Neural cell (in vitro differentiated cells): ENCODE measurements at regions not wholly inside any gene's neighbourhood (a gene's known extent, or its start where the extent isn't known, plus 50 kb on each side); places are given as distances from the start of the nearest gene placed in this dataset.
A peak's percentile ranks its signal among the peaks of the same experiment; 100 is the strongest.

Experiments used
- H2AFZ ChIP-seq: fragments of 200-600, 300-800 bp; sonication (generic), shearing (Covaris generic); 2 replicates; pipeline ENCODE4 v1.6.0; 2014; ENCODE audit warnings: low read depth, mild to moderate bottlenecking, antibody characterized with exemption, low read length, moderate library complexity
- H3F3A ChIP-seq: fragments of 200-600 bp; shearing (Covaris generic); 2 replicates; pipeline ENCODE4 v1.6.1; 2016; ENCODE audit warnings: mild to moderate bottlenecking, moderate library complexity, mixed read lengths, antibody characterized with exemption, low read length; ENCODE audit not compliant: insufficient read depth, poor library complexity, severe bottlenecking
- H3K27ac ChIP-seq: fragments of 200-600, 300-800 bp; sonication (generic), shearing (Covaris generic); 2 replicates; pipeline ENCODE4 v1.5.1; 2014; ENCODE audit warnings: mild to moderate bottlenecking, low read length, moderate library complexity
- H3K27me3 ChIP-seq: fragments of 300-800, 200-600 bp; sonication (generic), shearing (Covaris generic); 2 replicates; pipeline ENCODE4 v1.6.0; 2014; ENCODE audit warnings: mild to moderate bottlenecking, low read depth, low read length, moderate library complexity; ENCODE audit not compliant: insufficient read depth
- H3K36me3 ChIP-seq: fragments of 300-800, 200-600 bp; sonication (generic), shearing (Covaris generic); 2 replicates; pipeline ENCODE4 v1.5.1; 2014; ENCODE audit warnings: mild to moderate bottlenecking, antibody characterized with exemption, low read length, moderate library complexity; ENCODE audit not compliant: insufficient read depth
- H3K4me2 ChIP-seq: fragments of 300-800, 200-600 bp; sonication (generic), shearing (Covaris generic); 2 replicates; pipeline ENCODE4 v1.6.0; 2014; ENCODE audit warnings: mild to moderate bottlenecking, low read length
- H3K4me3 ChIP-seq: fragments of 300-800, 200-600 bp; sonication (generic), shearing (Covaris generic); 2 replicates; pipeline ENCODE4 v1.5.1; 2014; ENCODE audit warnings: mild to moderate bottlenecking, low read length, moderate library complexity
- H3K79me2 ChIP-seq: fragments of 200-600 bp; shearing (Covaris generic); replicated peaks from 2 replicates; pipeline ENCODE4 v1.6.0; 2014; ENCODE audit warnings: mild to moderate bottlenecking, low read length, moderate library complexity; ENCODE audit not compliant: insufficient read depth
- H3K9ac ChIP-seq: fragments of 300-800, 200-600 bp; sonication (generic), shearing (Covaris generic); 2 replicates; pipeline ENCODE4 v1.6.1; 2016; ENCODE audit warnings: mild to moderate bottlenecking, low read length, mixed read lengths
- H3K9me2 ChIP-seq: fragments of 200-600 bp; shearing (Covaris generic); 2 replicates; pipeline ENCODE4 v1.6.1; 2016; ENCODE audit warnings: mild to moderate bottlenecking, low read length, mixed read lengths; ENCODE audit not compliant: insufficient read depth
- H3K9me3 ChIP-seq: fragments of 200-600, 300-800 bp; sonication (generic), shearing (Covaris generic); 2 replicates; pipeline ENCODE4 v1.6.1; 2016; ENCODE audit warnings: mild to moderate bottlenecking, mixed run types, low read length, moderate library complexity, mixed read lengths
- H4K20me1 ChIP-seq: fragments of 200-600 bp; shearing (Covaris generic); 2 replicates; pipeline ENCODE4 v1.6.1; 2016; ENCODE audit warnings: mild to moderate bottlenecking, mixed run types; ENCODE audit not compliant: insufficient read depth
- CTCF ChIP-seq: fragments of 450-650 bp; IDR thresholded peaks from 2 replicates; pipeline ENCODE4 v1.5.1; 2014; ENCODE audit warnings: antibody characterized with exemption, mild to moderate bottlenecking, moderate library complexity; ENCODE audit not compliant: poor library complexity, severe bottlenecking
- EP300 ChIP-seq: fragments of 450-650 bp; conservative IDR thresholded peaks from 2 replicates; pipeline ENCODE4 v1.6.1; 2014; ENCODE audit warnings: antibody characterized with exemption, mild to moderate bottlenecking, moderate library complexity; ENCODE audit not compliant: poor library complexity, severe bottlenecking
- EZH2 ChIP-seq: fragments of 200-600, 300-800 bp; shearing (Covaris generic), sonication (generic); IDR thresholded peaks from 2 replicates; pipeline ENCODE4 v1.6.1; 2014; ENCODE audit warnings: antibody characterized with exemption, low read length, borderline replicate concordance, mild to moderate bottlenecking; ENCODE audit not compliant: insufficient read depth, poor library complexity, severe bottlenecking
- MXI1 ChIP-seq: fragments of 450-650 bp; conservative IDR thresholded peaks from 2 replicates; pipeline ENCODE4 v1.6.1; 2014; ENCODE audit warnings: antibody characterized with exemption, mild to moderate bottlenecking; ENCODE audit not compliant: poor library complexity, severe bottlenecking
- POLR2AphosphoS5 ChIP-seq: IDR thresholded peaks from 2 replicates; pipeline ENCODE4 v1.6.1; 2012
- RAD21 ChIP-seq: fragments of 450-650 bp; conservative IDR thresholded peaks from 2 replicates; pipeline ENCODE4 v1.6.1; 2014; ENCODE audit warnings: antibody characterized with exemption, mild to moderate bottlenecking, moderate library complexity
- REST ChIP-seq: IDR thresholded peaks from 2 replicates; pipeline ENCODE4 v1.6.1; 2012; ENCODE audit warnings: borderline replicate concordance
- SMC3 ChIP-seq: fragments of 450-650 bp; conservative IDR thresholded peaks from 2 replicates; pipeline ENCODE4 v1.6.1; 2014; ENCODE audit warnings: antibody characterized with exemption, mild to moderate bottlenecking, moderate library complexity; ENCODE audit not compliant: poor library complexity
- TAF1 ChIP-seq: IDR thresholded peaks from 2 replicates; pipeline ENCODE4 v1.6.1; 2012; ENCODE audit warnings: low read depth

- TF ChIP-seq MXI1 (no peak), TAF1 (no peak), POLR2AphosphoS5 (no peak), RAD21 (no peak), EP300 (no peak), REST (no peak), CTCF (no peak), EZH2 (no peak), SMC3 (no peak)
- Histone ChIP-seq H3K36me3 (no peaks in the 10 kb centered on the region), H3K27ac (no peak overlapping the region), H3F3A (no peaks in the 10 kb centered on the region), H3K9me3 (no peaks in the 10 kb centered on the region), H4K20me1 (no peaks in the 10 kb centered on the region), H3K79me2 (no peaks in the 10 kb centered on the region), H3K9ac (no peak overlapping the region), H3K4me2 (no peak overlapping the region), H3K9me2 (no peaks in the 10 kb centered on the region), H3K27me3 (no peaks in the 10 kb centered on the region), H3K4me3 (no peak overlapping the region), H2AFZ (no peak overlapping the region)
Measured at GRCh38 chr10:80921032-80921431, 383.3 kb downstream of the SH2D4B start.

- H3K4me2 ChIP-seq: no peak overlapping the region
- peak; percentile 76 for TF ChIP-seq SMC3
- no peak for TF ChIP-seq MXI1
- no peak for TF ChIP-seq EZH2
- peak; percentile 61 for TF ChIP-seq RAD21
- TF ChIP-seq CTCF: peak; percentile 72
- TF ChIP-seq EP300: no peak
- no peak overlapping the region for H3K4me3 ChIP-seq
- no peaks in the 10 kb centered on the region for H3F3A ChIP-seq
- no peak overlapping the region for H3K9ac ChIP-seq
- no peak overlapping the region for H3K27ac ChIP-seq
- H3K9me2 ChIP-seq: no peaks in the 10 kb centered on the region
- no peaks in the 10 kb centered on the region for H4K20me1 ChIP-seq
- H3K79me2 ChIP-seq: no peaks in the 10 kb centered on the region
- no peaks in the 10 kb centered on the region for H3K27me3 ChIP-seq
- H3K9me3 ChIP-seq: no peaks in the 10 kb centered on the region
- H2AFZ ChIP-seq: no peak overlapping the region
- no peaks in the 10 kb centered on the region for H3K36me3 ChIP-seq
Measured at GRCh38 chr10:80924063-80924952, 386.6 kb downstream of the SH2D4B start.
